A549 (cell line): ENCODE measurements at regions not wholly inside any gene's neighbourhood (a gene's known extent, or its start where the extent isn't known, plus 50 kb on each side); places are given as distances from the start of the nearest gene placed in this dataset.

Source experiments
- CHD4 ChIP-seq: fragments of 200-600 bp; sonication (generic); IDR thresholded peaks from 2 replicates; pipeline ENCODE4 v1.6.1; 2016; ENCODE audit warnings: antibody characterized with exemption, mild to moderate bottlenecking, borderline replicate concordance
- ESRRA ChIP-seq: fragments of 150-350 bp; IDR thresholded peaks from 2 replicates; pipeline ENCODE4 v1.6.1; 2014; ENCODE audit warnings: mild to moderate bottlenecking, low read length, borderline replicate concordance
- HDAC2 ChIP-seq: fragments of 200-600 bp; sonication (generic); IDR thresholded peaks from 2 replicates; pipeline ENCODE4 v1.6.1; 2016
- KDM1A ChIP-seq: fragments of 200-600 bp; sonication (generic); IDR thresholded peaks from 2 replicates; pipeline ENCODE4 v1.6.1; 2016; ENCODE audit warnings: low read depth, mild to moderate bottlenecking
- POLR2A ChIP-seq: IDR thresholded peaks from 2 replicates; pipeline ENCODE4 v1.6.1; 2012; ENCODE audit warnings: mild to moderate bottlenecking, low read length
- TF ChIP-seq, protein P1 (sequence below): IDR thresholded peaks from 2 replicates; pipeline ENCODE4 v1.6.1; 2012
- TF ChIP-seq, protein P2 (sequence below): fragments of 250-450 bp; sonication (Bioruptor Pico); IDR thresholded peaks from 2 replicates; pipeline ENCODE4 v1.5.0; 2020; ENCODE audit warnings: low read depth, mild to moderate bottlenecking, moderate library complexity
- TF ChIP-seq, protein P3 (sequence below): fragments of >200 bp; sonication (Bioruptor Twin); formaldehyde crosslinking; IDR thresholded peaks from 3 replicates; pipeline ENCODE4 v1.5.1; 2016

DNA sequence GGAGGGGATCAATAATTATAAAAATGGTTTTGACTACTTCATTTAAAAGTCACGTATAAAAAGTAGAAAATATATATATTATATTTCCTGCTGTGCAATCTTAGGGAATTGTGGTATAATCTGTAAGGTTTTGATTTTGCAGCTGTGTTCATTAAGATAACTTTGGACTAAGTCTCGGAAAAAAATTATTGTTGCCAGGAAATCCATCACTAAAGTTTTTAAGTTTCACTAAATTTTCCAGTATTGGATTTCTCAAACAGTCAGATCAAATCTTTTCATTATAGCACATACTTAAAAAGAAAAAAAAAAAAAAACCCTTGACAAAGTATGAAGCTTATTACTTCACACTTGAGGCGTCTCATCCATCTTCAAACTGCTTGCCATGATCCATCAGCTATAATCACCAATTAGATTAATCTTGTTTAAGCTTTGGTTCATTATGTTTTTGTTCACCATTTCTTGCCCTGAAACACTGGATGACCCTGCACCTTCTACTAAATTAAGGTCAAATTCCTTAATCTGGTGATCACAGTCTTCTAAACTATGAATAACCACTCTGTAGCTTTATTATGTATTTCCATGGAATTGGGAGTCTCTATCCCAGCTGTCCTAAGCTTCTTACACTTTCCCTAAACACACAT lies 326.6 kb upstream of the COL3A1 start:
- TF ChIP-seq HDAC2: no peak
- no peak for TF ChIP-seq KDM1A
- TF ChIP-seq, protein P1, sequence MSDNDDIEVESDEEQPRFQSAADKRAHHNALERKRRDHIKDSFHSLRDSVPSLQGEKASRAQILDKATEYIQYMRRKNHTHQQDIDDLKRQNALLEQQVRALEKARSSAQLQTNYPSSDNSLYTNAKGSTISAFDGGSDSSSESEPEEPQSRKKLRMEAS: no peak
- TF ChIP-seq, protein P2, sequence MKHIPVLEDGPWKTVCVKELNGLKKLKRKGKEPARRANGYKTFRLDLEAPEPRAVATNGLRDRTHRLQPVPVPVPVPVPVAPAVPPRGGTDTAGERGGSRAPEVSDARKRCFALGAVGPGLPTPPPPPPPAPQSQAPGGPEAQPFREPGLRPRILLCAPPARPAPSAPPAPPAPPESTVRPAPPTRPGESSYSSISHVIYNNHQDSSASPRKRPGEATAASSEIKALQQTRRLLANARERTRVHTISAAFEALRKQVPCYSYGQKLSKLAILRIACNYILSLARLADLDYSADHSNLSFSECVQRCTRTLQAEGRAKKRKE (CRISPR knock-in tag): no peak
- TF ChIP-seq, protein P3, sequence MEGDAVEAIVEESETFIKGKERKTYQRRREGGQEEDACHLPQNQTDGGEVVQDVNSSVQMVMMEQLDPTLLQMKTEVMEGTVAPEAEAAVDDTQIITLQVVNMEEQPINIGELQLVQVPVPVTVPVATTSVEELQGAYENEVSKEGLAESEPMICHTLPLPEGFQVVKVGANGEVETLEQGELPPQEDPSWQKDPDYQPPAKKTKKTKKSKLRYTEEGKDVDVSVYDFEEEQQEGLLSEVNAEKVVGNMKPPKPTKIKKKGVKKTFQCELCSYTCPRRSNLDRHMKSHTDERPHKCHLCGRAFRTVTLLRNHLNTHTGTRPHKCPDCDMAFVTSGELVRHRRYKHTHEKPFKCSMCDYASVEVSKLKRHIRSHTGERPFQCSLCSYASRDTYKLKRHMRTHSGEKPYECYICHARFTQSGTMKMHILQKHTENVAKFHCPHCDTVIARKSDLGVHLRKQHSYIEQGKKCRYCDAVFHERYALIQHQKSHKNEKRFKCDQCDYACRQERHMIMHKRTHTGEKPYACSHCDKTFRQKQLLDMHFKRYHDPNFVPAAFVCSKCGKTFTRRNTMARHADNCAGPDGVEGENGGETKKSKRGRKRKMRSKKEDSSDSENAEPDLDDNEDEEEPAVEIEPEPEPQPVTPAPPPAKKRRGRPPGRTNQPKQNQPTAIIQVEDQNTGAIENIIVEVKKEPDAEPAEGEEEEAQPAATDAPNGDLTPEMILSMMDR: no peak
- no peak for TF ChIP-seq CHD4
- TF ChIP-seq POLR2A: no peak
- no peak for TF ChIP-seq ESRRA
